ENCODE measurements at regions not wholly inside any gene's neighbourhood (a gene's known extent, or its start where the extent isn't known, plus 50 kb on each side); places are given as distances from the start of the nearest gene placed in this dataset.

GRCh38 chr9:26145938-26146337 is 467.7 kb upstream of the TUSC1 start:
- Histone ChIP-seq H3K9me3 (no peaks in the 10 kb centered on the region), H3K4me1 (no peaks in the 10 kb centered on the region), H3K27ac (no peak overlapping the region), H3K27me3 (no peaks in the 10 kb centered on the region), H3K36me3 (no peaks in the 10 kb centered on the region), H3K4me3 (no peak overlapping the region)
- DNase-seq (no peak), FAIRE-seq (no peak), ATAC-seq (no peak)
- intact Hi-C loops (cut with DNase I), result no loop called here
- no peak for TF ChIP-seq CTCF (IDR thresholded peaks at IDR 0.05)
- 79 to 88% methylated on average over 10 of the region's 10 CpGs for WGBS, 2 donors

DNA sequence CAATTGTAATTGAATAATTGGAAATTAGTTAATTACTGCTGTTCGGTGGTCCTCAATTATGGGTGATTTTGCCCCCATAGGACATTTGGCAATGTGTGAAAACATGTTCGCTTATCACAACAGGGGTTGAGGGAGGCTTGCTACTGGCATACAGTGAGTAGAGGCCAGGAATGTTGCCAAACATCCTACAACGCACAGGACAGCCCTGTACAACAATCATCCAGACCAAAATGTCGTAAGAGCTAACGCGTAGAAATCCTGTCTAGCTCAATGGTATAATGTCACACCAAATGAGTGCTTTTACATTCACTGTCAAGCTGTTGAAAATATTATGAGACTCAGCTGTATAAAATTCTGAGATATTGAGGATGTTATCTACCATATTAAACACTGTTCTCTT is 464.4 kb upstream of the TUSC1 start:
- FAIRE-seq, result no peak
- WGBS, 2 donors, result 74 to 89% methylated on average over 6 of the region's 6 CpGs
- H3K9me3 ChIP-seq, result no peaks in the 10 kb centered on the region
- no peaks in the 10 kb centered on the region for H3K27me3 ChIP-seq
- DNase-seq, result no peak
- H3K4me1 ChIP-seq, result no peaks in the 10 kb centered on the region
- ATAC-seq, result no peak
- no peak for TF ChIP-seq CTCF (IDR thresholded peaks at IDR 0.05)
- no peak overlapping the region for H3K27ac ChIP-seq
- intact Hi-C loops (cut with DNase I), result no loop called here
- H3K4me3 ChIP-seq, result no peak overlapping the region
- no peaks in the 10 kb centered on the region for H3K36me3 ChIP-seq

DNA sequence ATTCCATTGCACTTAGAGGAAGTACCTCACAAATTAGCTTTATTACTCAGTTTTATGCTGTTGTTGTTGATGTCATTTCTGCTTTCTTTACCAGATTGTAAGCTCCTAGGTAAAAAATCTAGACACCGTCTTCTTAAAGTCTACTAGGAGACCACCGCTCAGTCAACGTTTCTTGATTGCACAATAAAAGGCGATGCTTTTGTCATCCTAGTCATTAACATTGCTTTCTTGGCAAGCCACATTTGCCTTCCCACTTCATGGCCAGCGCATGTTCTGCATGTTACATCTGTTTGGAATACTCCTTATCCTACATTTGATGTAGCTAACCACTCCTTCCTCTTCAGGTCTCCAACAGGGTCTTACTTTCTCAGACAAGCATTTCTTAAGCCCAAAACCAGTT is 464.0 kb upstream of the TUSC1 start:
- Histone ChIP-seq H3K36me3 (no peaks in the 10 kb centered on the region), H3K4me1 (no peaks in the 10 kb centered on the region), H3K4me3 (no peak overlapping the region), H3K9me3 (no peaks in the 10 kb centered on the region), H3K27ac (no peak overlapping the region), H3K27me3 (no peaks in the 10 kb centered on the region)
- ATAC-seq (no peak), DNase-seq (no peak), FAIRE-seq (no peak)
- 69 to 86% methylated on average over 5 of the region's 5 CpGs for WGBS, 2 donors
- no peak for TF ChIP-seq CTCF (IDR thresholded peaks at IDR 0.05)
- intact Hi-C loops (cut with DNase I), result no loop called here

DNA sequence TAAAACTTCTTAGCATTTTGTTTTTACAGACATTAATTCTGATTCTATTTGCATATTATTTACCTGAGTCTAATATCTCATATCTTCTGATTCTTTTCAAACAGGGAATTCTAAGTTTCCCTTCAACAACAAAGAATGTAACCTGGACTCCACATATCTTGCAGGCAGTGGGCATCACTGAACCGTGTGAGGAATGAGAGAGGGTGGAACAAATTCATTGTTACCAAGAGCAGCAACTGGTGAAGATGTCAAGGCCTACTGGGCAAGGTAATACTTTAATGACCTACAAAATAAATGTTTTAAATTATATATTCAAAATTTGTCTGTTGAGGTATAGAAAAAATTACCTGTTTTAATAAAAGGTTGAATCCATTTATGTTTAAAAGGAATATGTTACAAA is 455.3 kb upstream of the TUSC1 start:
- Histone ChIP-seq H3K4me1 (no peaks in the 10 kb centered on the region), H3K27me3 (peaks cover 0 to 4% (median 0%) of the 10 kb centered on the region in 4 donors), H3K36me3 (no peaks in the 10 kb centered on the region), H3K4me3 (no peak overlapping the region), H3K27ac (no peak overlapping the region), H3K9me3 (no peaks in the 10 kb centered on the region)
- FAIRE-seq (no peak), ATAC-seq (no peak), DNase-seq (no peak)
- WGBS, 2 donors, result 66 to 74% methylated on average over 1 of the region's 1 CpG
- intact Hi-C loops (cut with DNase I), result no loop called here
- no peak for TF ChIP-seq CTCF (IDR thresholded peaks at IDR 0.05)

DNA sequence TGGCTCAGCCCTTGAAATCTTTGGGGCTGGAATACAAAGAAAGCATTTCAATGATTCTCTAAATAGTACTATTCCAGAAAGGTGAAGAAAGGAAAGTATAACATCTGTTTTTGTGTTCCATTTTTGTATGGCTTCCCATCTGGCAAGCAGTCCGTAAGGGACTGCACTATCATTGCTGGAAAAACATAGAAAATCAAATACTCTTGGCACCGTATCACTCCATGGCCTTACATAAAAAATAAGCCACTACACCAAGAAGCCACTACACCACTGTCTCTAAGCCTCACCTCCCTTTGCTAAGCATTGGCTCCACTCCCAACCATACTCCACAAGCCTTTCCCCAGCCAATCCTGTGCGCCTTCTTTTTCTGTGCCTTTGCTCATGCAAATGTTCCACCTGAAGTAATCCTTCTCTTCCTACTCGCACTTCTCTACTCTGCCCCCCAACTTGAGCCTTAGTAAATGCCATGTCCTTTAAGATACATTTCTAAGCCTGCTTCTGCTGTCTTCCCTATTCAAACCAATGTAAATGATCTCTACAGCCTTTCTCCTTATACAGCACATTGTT is 454.6 kb upstream of the TUSC1 start:
- no peak for ATAC-seq

More for the DNA sequence above, 454.6 kb upstream of the TUSC1 start:
- Histone ChIP-seq H3K9me3 (no peaks in the 10 kb centered on the region), H3K27ac (no peak overlapping the region), H3K4me3 (no peak overlapping the region), H3K4me1 (no peaks in the 10 kb centered on the region), H3K36me3 (no peaks in the 10 kb centered on the region), H3K27me3 (peaks cover 0 to 4% (median 0%) of the 10 kb centered on the region in 4 donors)
- TF ChIP-seq CTCF (IDR thresholded peaks at IDR 0.05), result no peak
- intact Hi-C loops (cut with DNase I), result no loop called here
- DNase-seq (no peak), FAIRE-seq (no peak)
- 67 to 69% methylated on average over 4 of the region's 4 CpGs for WGBS, 2 donors

Data from pancreas (tissue), 10 donors.